Stimulated activated CD4-positive, alpha-beta T cell treated with anti-CD3 and anti-CD28 coated beads, TNF-alpha, amount 100 ng/mL, for 1 hour (primary cell): ENCODE measurements at regions not wholly inside any gene's neighbourhood (a gene's known extent, or its start where the extent isn't known, plus 50 kb on each side); places are given as distances from the start of the nearest gene placed in this dataset.
"Not testable (repeated sequence)": the region's sequence is repeated elsewhere in the genome, so short reads cannot be mapped to it uniquely, and the experiment has no call there.

ENCODE experiments used
- DNase-seq, 3 donors: peaks; one replicate each; pipeline ENCODE4 v3.0.0-alpha.2; 2020; ENCODE audit warnings: low read depth in 3 of 3, low spot score in 1 of 3

GRCh38 chr12:67758521-67758920, 110.0 kb downstream of the DYRK2 start:
- no peak for DNase-seq

- DNase-seq, result no peak
Observed at GRCh38 chr12:67759829-67760228, 111.3 kb downstream of the DYRK2 start.

GRCh38 chr12:67760586-67761275, 112.2 kb downstream of the DYRK2 start:
- DNase-seq, result no peak

GRCh38 chr12:67761566-67761965, 113.0 kb downstream of the DYRK2 start:
- DNase-seq, result no peak

- DNase-seq, result no peak
Observed at GRCh38 chr12:67764055-67764454, 115.5 kb downstream of the DYRK2 start.

- DNase-seq, result no peak
Observed at GRCh38 chr12:67764946-67765619, 116.5 kb downstream of the DYRK2 start.

GRCh38 chr12:67765776-67766766, 117.5 kb downstream of the DYRK2 start:
- no peak for DNase-seq

- DNase-seq, result no peak
Observed at GRCh38 chr12:67772267-67773169, 124.0 kb downstream of the DYRK2 start.

- DNase-seq, result no peak
Observed at GRCh38 chr12:67773896-67774295, 125.4 kb downstream of the DYRK2 start.

- DNase-seq, result no peak
Observed at GRCh38 chr12:67774983-67775587, 126.5 kb downstream of the DYRK2 start.

GRCh38 chr12:67780580-67781084, 132.1 kb downstream of the DYRK2 start:
- no peak for DNase-seq

GRCh38 chr12:67782573-67782972, 134.0 kb downstream of the DYRK2 start:
- no peak for DNase-seq

- DNase-seq, result no peak
Observed at GRCh38 chr12:67783393-67783792, 134.8 kb downstream of the DYRK2 start.

- DNase-seq, result no peak
Observed at GRCh38 chr12:67784831-67785230, 136.3 kb downstream of the DYRK2 start.

- DNase-seq, result no peak
Observed at GRCh38 chr12:67786086-67786485, 137.5 kb downstream of the DYRK2 start.

GRCh38 chr12:67788118-67788517, 139.6 kb downstream of the DYRK2 start:
- DNase-seq, result no peak

GRCh38 chr12:67789266-67789665, 140.7 kb downstream of the DYRK2 start:
- DNase-seq, result no peak

- no peak for DNase-seq
Observed at GRCh38 chr12:67790660-67791059, 142.1 kb downstream of the DYRK2 start.

GRCh38 chr12:67791362-67791761, 142.8 kb downstream of the DYRK2 start:
- not testable (repeated sequence) for DNase-seq

- no peak for DNase-seq
Observed at GRCh38 chr12:67792185-67792584, 143.6 kb downstream of the DYRK2 start.
